Activated naive CD8-positive, alpha-beta T cell treated with anti-CD3 and anti-CD28 coated beads for 36 hours (primary cell): ENCODE measurements at regions not wholly inside any gene's neighbourhood (a gene's known extent, or its start where the extent isn't known, plus 50 kb on each side); places are given as distances from the start of the nearest gene placed in this dataset.

ENCODE experiments used
- DNase-seq: peaks from one replicate; pipeline ENCODE4 v3.0.0; 2021
- H3K27ac Mint-ChIP-seq: one replicate; pipeline ENCODE4 v1.8.0; 2022; ENCODE audit warnings: mild to moderate bottlenecking, moderate library complexity, mixed read lengths
- H3K27me3 Mint-ChIP-seq: one replicate; pipeline ENCODE4 v1.8.0; 2022; ENCODE audit warnings: mild to moderate bottlenecking, mixed read lengths
- H3K36me3 Mint-ChIP-seq: one replicate; pipeline ENCODE4 v1.8.0; 2021; ENCODE audit warnings: mild to moderate bottlenecking, mixed read lengths
- H3K4me1 Mint-ChIP-seq: one replicate; pipeline ENCODE4 v1.8.0; 2021; ENCODE audit warnings: mixed read lengths
- H3K4me3 Mint-ChIP-seq: one replicate; pipeline ENCODE4 v1.8.0; 2022; ENCODE audit warnings: mild to moderate bottlenecking, moderate library complexity, mixed read lengths
- H3K9me3 Mint-ChIP-seq: one replicate; pipeline ENCODE4 v1.8.0; 2022; ENCODE audit warnings: mixed read lengths

GRCh38 chr6:44670146-44670545, 282.6 kb downstream of the CDC5L start:
- peaks cover 3% of the 10 kb centered on the region for H3K4me1 Mint-ChIP-seq
- no peaks in the 10 kb centered on the region for H3K36me3 Mint-ChIP-seq
- no peaks in the 10 kb centered on the region for H3K27me3 Mint-ChIP-seq
- no peaks in the 10 kb centered on the region for H3K9me3 Mint-ChIP-seq
- DNase-seq, result no peak
- H3K4me3 Mint-ChIP-seq, result no peak overlapping the region
- H3K27ac Mint-ChIP-seq, result no peak overlapping the region

GRCh38 chr6:44671333-44671732, 283.8 kb downstream of the CDC5L start:
- H3K36me3 Mint-ChIP-seq, result no peaks in the 10 kb centered on the region
- H3K27me3 Mint-ChIP-seq, result no peaks in the 10 kb centered on the region
- no peak for DNase-seq
- H3K27ac Mint-ChIP-seq, result no peak overlapping the region
- no peak overlapping the region for H3K4me3 Mint-ChIP-seq
- peaks cover 3% of the 10 kb centered on the region for H3K4me1 Mint-ChIP-seq
- no peaks in the 10 kb centered on the region for H3K9me3 Mint-ChIP-seq

- no peaks in the 10 kb centered on the region for H3K36me3 Mint-ChIP-seq
- DNase-seq, result no peak
Observed at GRCh38 chr6:44672086-44672485, 284.6 kb downstream of the CDC5L start.

GRCh38 chr6:44672841-44673240, 285.3 kb downstream of the CDC5L start:
- no peaks in the 10 kb centered on the region for H3K27me3 Mint-ChIP-seq
- H3K9me3 Mint-ChIP-seq, result no peaks in the 10 kb centered on the region
- peaks cover 2% of the 10 kb centered on the region for H3K4me1 Mint-ChIP-seq
- H3K36me3 Mint-ChIP-seq, result no peaks in the 10 kb centered on the region
- H3K4me3 Mint-ChIP-seq, result no peak overlapping the region
- no peak for DNase-seq
- H3K27ac Mint-ChIP-seq, result no peak overlapping the region

More at GRCh38 chr6:44672086-44672485, 284.6 kb downstream of the CDC5L start:
- Mint-ChIP-seq H3K4me1 (peaks cover 3% of the 10 kb centered on the region), H3K4me3 (no peak overlapping the region), H3K9me3 (no peaks in the 10 kb centered on the region), H3K27me3 (no peaks in the 10 kb centered on the region), H3K27ac (no peak overlapping the region)

GRCh38 chr6:44674226-44675155, 287.0 kb downstream of the CDC5L start:
- Mint-ChIP-seq H3K36me3 (no peaks in the 10 kb centered on the region), H3K27me3 (no peaks in the 10 kb centered on the region), H3K4me1 (no peaks in the 10 kb centered on the region), H3K9me3 (no peaks in the 10 kb centered on the region), H3K27ac (no peak overlapping the region), H3K4me3 (no peak overlapping the region)
- DNase-seq, result no peak

GRCh38 chr6:44675449-44675848, 287.9 kb downstream of the CDC5L start:
- Mint-ChIP-seq H3K36me3 (no peaks in the 10 kb centered on the region), H3K4me3 (no peak overlapping the region), H3K27ac (no peak overlapping the region), H3K4me1 (no peaks in the 10 kb centered on the region), H3K27me3 (no peaks in the 10 kb centered on the region), H3K9me3 (no peaks in the 10 kb centered on the region)
- no peak for DNase-seq

GRCh38 chr6:44676246-44676790, 288.8 kb downstream of the CDC5L start:
- Mint-ChIP-seq H3K9me3 (no peaks in the 10 kb centered on the region), H3K27me3 (no peaks in the 10 kb centered on the region), H3K36me3 (no peaks in the 10 kb centered on the region), H3K4me1 (no peaks in the 10 kb centered on the region), H3K4me3 (no peak overlapping the region), H3K27ac (no peak overlapping the region)
- no peak for DNase-seq

GRCh38 chr6:44676826-44677433, 289.4 kb downstream of the CDC5L start:
- H3K9me3 Mint-ChIP-seq, result no peaks in the 10 kb centered on the region
- H3K4me1 Mint-ChIP-seq, result no peaks in the 10 kb centered on the region
- H3K36me3 Mint-ChIP-seq, result no peaks in the 10 kb centered on the region
- no peak for DNase-seq
- no peaks in the 10 kb centered on the region for H3K27me3 Mint-ChIP-seq
- H3K27ac Mint-ChIP-seq, result no peak overlapping the region
- no peak overlapping the region for H3K4me3 Mint-ChIP-seq

GRCh38 chr6:44678252-44678935, 290.9 kb downstream of the CDC5L start:
- no peak overlapping the region for H3K4me3 Mint-ChIP-seq
- no peak overlapping the region for H3K27ac Mint-ChIP-seq
- no peaks in the 10 kb centered on the region for H3K4me1 Mint-ChIP-seq
- no peaks in the 10 kb centered on the region for H3K36me3 Mint-ChIP-seq
- H3K9me3 Mint-ChIP-seq, result no peaks in the 10 kb centered on the region
- DNase-seq, result no peak
- H3K27me3 Mint-ChIP-seq, result no peaks in the 10 kb centered on the region

GRCh38 chr6:44679438-44680201, 292.1 kb downstream of the CDC5L start:
- H3K9me3 Mint-ChIP-seq, result no peaks in the 10 kb centered on the region
- H3K4me3 Mint-ChIP-seq, result no peak overlapping the region
- H3K27ac Mint-ChIP-seq, result no peak overlapping the region
- H3K27me3 Mint-ChIP-seq, result no peaks in the 10 kb centered on the region
- no peak for DNase-seq
- no peaks in the 10 kb centered on the region for H3K36me3 Mint-ChIP-seq
- no peaks in the 10 kb centered on the region for H3K4me1 Mint-ChIP-seq

- Mint-ChIP-seq H3K9me3 (no peaks in the 10 kb centered on the region), H3K36me3 (no peaks in the 10 kb centered on the region), H3K4me1 (no peaks in the 10 kb centered on the region), H3K4me3 (no peak overlapping the region), H3K27ac (no peak overlapping the region), H3K27me3 (no peaks in the 10 kb centered on the region)
- DNase-seq, result no peak
Observed at GRCh38 chr6:44680202-44680720, 292.8 kb downstream of the CDC5L start.

GRCh38 chr6:44681761-44682160, 294.3 kb downstream of the CDC5L start:
- peaks cover 3% of the 10 kb centered on the region for H3K9me3 Mint-ChIP-seq
- H3K36me3 Mint-ChIP-seq, result no peaks in the 10 kb centered on the region
- H3K4me3 Mint-ChIP-seq, result no peak overlapping the region
- H3K27me3 Mint-ChIP-seq, result no peaks in the 10 kb centered on the region
- H3K4me1 Mint-ChIP-seq, result no peaks in the 10 kb centered on the region
- H3K27ac Mint-ChIP-seq, result no peak overlapping the region
- DNase-seq, result no peak

GRCh38 chr6:44682280-44682679, 294.8 kb downstream of the CDC5L start:
- Mint-ChIP-seq H3K36me3 (no peaks in the 10 kb centered on the region), H3K27ac (no peak overlapping the region), H3K27me3 (no peaks in the 10 kb centered on the region), H3K4me1 (no peaks in the 10 kb centered on the region), H3K4me3 (no peak overlapping the region), H3K9me3 (peaks cover 7% of the 10 kb centered on the region)
- no peak for DNase-seq

GRCh38 chr6:44682987-44683779, 295.7 kb downstream of the CDC5L start:
- H3K36me3 Mint-ChIP-seq, result no peaks in the 10 kb centered on the region

More at GRCh38 chr6:44682987-44683779, 295.7 kb downstream of the CDC5L start:
- Mint-ChIP-seq H3K4me1 (no peaks in the 10 kb centered on the region), H3K27ac (no peak overlapping the region), H3K9me3 (peaks cover 10% of the 10 kb centered on the region), H3K27me3 (no peaks in the 10 kb centered on the region), H3K4me3 (no peak overlapping the region)
- no peak for DNase-seq
